ENCODE measurements at regions not wholly inside any gene's neighbourhood (a gene's known extent, or its start where the extent isn't known, plus 50 kb on each side); places are given as distances from the start of the nearest gene placed in this dataset.
"Not testable (repeated sequence)": the region's sequence is repeated elsewhere in the genome, so short reads cannot be mapped to it uniquely, and the experiment has no call there.

- not testable (repeated sequence) for TF ChIP-seq CTCF, POLR2A (IDR thresholded peaks at IDR 0.05)
Observed at GRCh38 chr1:170811013-170811412, 124.3 kb upstream of the MROH9 start.

Data from body of pancreas (tissue), 4 donors.